ENCODE measurements at regions not wholly inside any gene's neighbourhood (a gene's known extent, or its start where the extent isn't known, plus 50 kb on each side); places are given as distances from the start of the nearest gene placed in this dataset.
"Not testable (repeated sequence)": the region's sequence is repeated elsewhere in the genome, so short reads cannot be mapped to it uniquely, and the experiment has no call there.

- H3K18ac ChIP-seq (ENCODE audit: low read depth, low read length); H2AK5ac ChIP-seq (ENCODE audit: low read depth, low read length); H2AK9ac ChIP-seq (replicated peaks; ENCODE audit: low read depth, low read length, poor library complexity); H3K27ac ChIP-seq (ENCODE audit: insufficient read depth, low read length); H3K14ac ChIP-seq (replicated peaks; ENCODE audit: low read depth, low read length); H3K4me2 ChIP-seq (ENCODE audit: low read depth, low read length); H3K27me3 ChIP-seq (ENCODE audit: control insufficient read depth, insufficient read depth, low read length); DNase-seq; H4K5ac ChIP-seq (ENCODE audit: low read depth, low read length); H3K79me1 ChIP-seq (ENCODE audit: low read depth in 1 of 2, low read length in 2 of 2); H3K9me1 ChIP-seq (ENCODE audit: insufficient read depth, low read length); H3K56ac ChIP-seq (ENCODE audit: extremely low read depth, insufficient read depth, low read length); H3K4me1 ChIP-seq (ENCODE audit: control insufficient read depth, insufficient read depth, low read length); H2BK120ac ChIP-seq (ENCODE audit: low read depth, low read length); H3K23ac ChIP-seq (ENCODE audit: low read depth, low read length); ATAC-seq (ENCODE audit: low read depth); POLR2A ChIA-PET (ENCODE audit: unreplicated experiment); BruUV-seq (replicated peaks); H4K91ac ChIP-seq (ENCODE audit: insufficient read depth, low read depth, low read length); H3K9me3 ChIP-seq (ENCODE audit: control insufficient read depth, insufficient read depth, low read length); H3K9ac ChIP-seq (ENCODE audit: low read depth, low read length); H2BK15ac ChIP-seq (ENCODE audit: low read depth, low read length); H3K4ac ChIP-seq (ENCODE audit: low read depth, low read length); H3K4me3 ChIP-seq (ENCODE audit: insufficient read depth, low read depth, low read length); H2BK20ac ChIP-seq (ENCODE audit: low read depth, low read length); in situ Hi-C loops (cut with MboI; ENCODE audit: low sequenced_read_pairs); dilution Hi-C loops (cut with HindIII; ENCODE audit: low sequenced_read_pairs, unreplicated experiment); H3K36me3 ChIP-seq (ENCODE audit: control insufficient read depth, insufficient read depth, low read length); H2BK5ac ChIP-seq (ENCODE audit: low read depth, low read length, poor library complexity, severe bottlenecking); H2AFZ ChIP-seq (replicated peaks; ENCODE audit: low read length, poor library complexity); CTCF ChIA-PET; H4K8ac ChIP-seq (ENCODE audit: low read depth in 2 of 2, low read length in 2 of 2); intact Hi-C loops (cut with micrococcal nuclease); H4K20me1 ChIP-seq (ENCODE audit: insufficient read depth, low read length): not testable (repeated sequence)
- WGBS, 2 experiments (ENCODE audit: extremely low coverage in 2 of 2, insufficient read length in 1 of 2), result no CpG with 5 or more reads among the region's 1 CpG
Measured at GRCh38 chr14:21819891-21820290, 146.3 kb upstream of the OR4E1 start.

DNA sequence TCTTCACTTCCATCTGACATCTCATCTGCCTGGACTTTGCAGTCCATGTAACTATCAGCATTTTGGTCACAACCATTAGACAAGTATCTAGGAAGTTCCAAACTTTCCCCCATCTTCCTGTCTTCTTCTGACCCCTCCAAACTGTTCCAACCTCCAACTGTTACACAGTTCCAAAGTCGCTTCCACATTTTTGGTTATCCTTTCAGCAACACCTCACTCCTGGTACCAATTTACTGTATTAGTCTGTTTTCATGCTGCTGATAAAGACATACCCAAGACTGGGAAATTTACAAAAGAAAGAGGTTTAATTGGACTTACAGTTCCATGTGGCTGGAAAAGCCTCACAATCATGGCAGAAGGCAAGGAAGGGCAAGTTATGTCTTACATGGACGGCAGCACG lies 143.4 kb upstream of the OR4E1 start:
- BruUV-seq (replicated peaks); CTCF ChIA-PET; dilution Hi-C loops (cut with HindIII; ENCODE audit: low sequenced_read_pairs, unreplicated experiment): not testable (repeated sequence)

More for the DNA sequence above, 143.4 kb upstream of the OR4E1 start:
- H4K20me1 ChIP-seq (ENCODE audit: insufficient read depth, low read length); H4K91ac ChIP-seq (ENCODE audit: insufficient read depth, low read depth, low read length); H3K27ac ChIP-seq (ENCODE audit: insufficient read depth, low read length); H3K18ac ChIP-seq (ENCODE audit: low read depth, low read length); intact Hi-C loops (cut with micrococcal nuclease); H3K9ac ChIP-seq (ENCODE audit: low read depth, low read length); H2AFZ ChIP-seq (replicated peaks; ENCODE audit: low read length, poor library complexity); H3K23ac ChIP-seq (ENCODE audit: low read depth, low read length); H3K4ac ChIP-seq (ENCODE audit: low read depth, low read length); H2BK5ac ChIP-seq (ENCODE audit: low read depth, low read length, poor library complexity, severe bottlenecking); H3K4me2 ChIP-seq (ENCODE audit: low read depth, low read length); DNase-seq; H2BK120ac ChIP-seq (ENCODE audit: low read depth, low read length); H2BK20ac ChIP-seq (ENCODE audit: low read depth, low read length); H2AK9ac ChIP-seq (replicated peaks; ENCODE audit: low read depth, low read length, poor library complexity); H3K27me3 ChIP-seq (ENCODE audit: control insufficient read depth, insufficient read depth, low read length); H3K56ac ChIP-seq (ENCODE audit: extremely low read depth, insufficient read depth, low read length); POLR2A ChIA-PET (ENCODE audit: unreplicated experiment); H3K79me1 ChIP-seq (ENCODE audit: low read depth in 1 of 2, low read length in 2 of 2); H3K4me3 ChIP-seq (ENCODE audit: insufficient read depth, low read depth, low read length); H4K5ac ChIP-seq (ENCODE audit: low read depth, low read length); H4K8ac ChIP-seq (ENCODE audit: low read depth in 2 of 2, low read length in 2 of 2); H3K9me3 ChIP-seq (ENCODE audit: control insufficient read depth, insufficient read depth, low read length); H3K36me3 ChIP-seq (ENCODE audit: control insufficient read depth, insufficient read depth, low read length); H3K4me1 ChIP-seq (ENCODE audit: control insufficient read depth, insufficient read depth, low read length); H3K9me1 ChIP-seq (ENCODE audit: insufficient read depth, low read length); in situ Hi-C loops (cut with MboI; ENCODE audit: low sequenced_read_pairs); H2AK5ac ChIP-seq (ENCODE audit: low read depth, low read length); ATAC-seq (ENCODE audit: low read depth); H3K14ac ChIP-seq (replicated peaks; ENCODE audit: low read depth, low read length); H2BK15ac ChIP-seq (ENCODE audit: low read depth, low read length): not testable (repeated sequence)
- WGBS, 2 experiments (ENCODE audit: extremely low coverage in 2 of 2, insufficient read length in 1 of 2), result no CpG with 5 or more reads among the region's 3 CpGs

Data from IMR-90 (cell line).